ENCODE measurements at regions not wholly inside any gene's neighbourhood (a gene's known extent, or its start where the extent isn't known, plus 50 kb on each side); places are given as distances from the start of the nearest gene placed in this dataset.

DNA sequence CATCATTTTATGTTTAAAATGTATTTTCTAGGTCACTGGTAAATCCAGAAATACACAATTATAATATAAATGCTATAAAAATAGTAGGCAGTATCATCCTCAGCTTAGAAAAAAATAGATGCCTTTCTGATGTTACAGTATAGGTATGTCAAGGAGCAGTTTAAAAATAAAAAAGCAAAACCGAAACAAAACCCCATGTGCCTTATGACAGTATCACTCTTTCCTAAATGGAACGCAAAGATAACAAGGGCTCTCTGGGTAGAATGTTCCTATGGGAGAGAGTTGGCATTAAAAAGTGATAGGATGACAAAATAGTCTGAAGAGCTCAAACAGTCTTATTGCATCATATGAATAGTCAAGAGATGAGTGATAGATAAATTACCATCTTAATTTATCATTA lies 172.1 kb downstream of the DSC3 start:
- TF ChIP-seq MTA3 (IDR thresholded peaks at IDR 0.05; ENCODE audit: borderline replicate concordance, low read length) (no peak), ZNF274 (IDR thresholded peaks at IDR 0.05; ENCODE audit: insufficient read depth, insufficient read length) (no peak), CTCF (IDR thresholded peaks at IDR 0.05 in 2 of 3, conservative IDR thresholded peaks at IDR 0.05 in 1 of 3; ENCODE audit: control insufficient read depth in 2 of 3, extremely low read depth in 1 of 3, insufficient read depth in 1 of 3, low read depth in 3 of 3, low read length in 3 of 3) (no peak), SP1 (IDR thresholded peaks at IDR 0.05; ENCODE audit: low read depth, low read length) (no peak), POU2F2 (IDR thresholded peaks at IDR 0.05; ENCODE audit: borderline replicate concordance, low read depth, low read length) (no peak), POLR2A (IDR thresholded peaks at IDR 0.05; ENCODE audit: low read depth, low read length) (no peak), RAD21 (IDR thresholded peaks at IDR 0.05; ENCODE audit: insufficient read depth, low read depth, low read length) (no peak), POLR2AphosphoS2 (IDR thresholded peaks at IDR 0.05; ENCODE audit: low read depth, low read length) (no peak)
- TF ChIP-seq, protein P1, sequence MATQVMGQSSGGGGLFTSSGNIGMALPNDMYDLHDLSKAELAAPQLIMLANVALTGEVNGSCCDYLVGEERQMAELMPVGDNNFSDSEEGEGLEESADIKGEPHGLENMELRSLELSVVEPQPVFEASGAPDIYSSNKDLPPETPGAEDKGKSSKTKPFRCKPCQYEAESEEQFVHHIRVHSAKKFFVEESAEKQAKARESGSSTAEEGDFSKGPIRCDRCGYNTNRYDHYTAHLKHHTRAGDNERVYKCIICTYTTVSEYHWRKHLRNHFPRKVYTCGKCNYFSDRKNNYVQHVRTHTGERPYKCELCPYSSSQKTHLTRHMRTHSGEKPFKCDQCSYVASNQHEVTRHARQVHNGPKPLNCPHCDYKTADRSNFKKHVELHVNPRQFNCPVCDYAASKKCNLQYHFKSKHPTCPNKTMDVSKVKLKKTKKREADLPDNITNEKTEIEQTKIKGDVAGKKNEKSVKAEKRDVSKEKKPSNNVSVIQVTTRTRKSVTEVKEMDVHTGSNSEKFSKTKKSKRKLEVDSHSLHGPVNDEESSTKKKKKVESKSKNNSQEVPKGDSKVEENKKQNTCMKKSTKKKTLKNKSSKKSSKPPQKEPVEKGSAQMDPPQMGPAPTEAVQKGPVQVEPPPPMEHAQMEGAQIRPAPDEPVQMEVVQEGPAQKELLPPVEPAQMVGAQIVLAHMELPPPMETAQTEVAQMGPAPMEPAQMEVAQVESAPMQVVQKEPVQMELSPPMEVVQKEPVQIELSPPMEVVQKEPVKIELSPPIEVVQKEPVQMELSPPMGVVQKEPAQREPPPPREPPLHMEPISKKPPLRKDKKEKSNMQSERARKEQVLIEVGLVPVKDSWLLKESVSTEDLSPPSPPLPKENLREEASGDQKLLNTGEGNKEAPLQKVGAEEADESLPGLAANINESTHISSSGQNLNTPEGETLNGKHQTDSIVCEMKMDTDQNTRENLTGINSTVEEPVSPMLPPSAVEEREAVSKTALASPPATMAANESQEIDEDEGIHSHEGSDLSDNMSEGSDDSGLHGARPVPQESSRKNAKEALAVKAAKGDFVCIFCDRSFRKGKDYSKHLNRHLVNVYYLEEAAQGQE (IDR thresholded peaks at IDR 0.05; ENCODE audit: low read depth, low read length) = no peak
